Spleen (tissue), 11 donors: ENCODE measurements at regions not wholly inside any gene's neighbourhood (a gene's known extent, or its start where the extent isn't known, plus 50 kb on each side); places are given as distances from the start of the nearest gene placed in this dataset.

Source experiments
- DNase-seq: peaks from one replicate; pipeline ENCODE4 v3.0.0-alpha.2; 2020
- H3K27ac ChIP-seq, 8 donors: fragments of 200-600 bp; sonication (generic) in 7 of 8; 1 replicate in 4 of 8; 2 replicates in 4 of 8; pipeline versions ENCODE4 v1.5.0 to v1.8.0; 2016 to 2021; ENCODE audit warnings: inconsistent platforms in 4 of 8, mild to moderate bottlenecking in 4 of 8, moderate library complexity in 1 of 8
- H3K27me3 ChIP-seq, 7 donors: fragments of 200-600 bp; sonication (generic) in 6 of 7; replicated peaks in 1 of 7; 1 replicate in 4 of 7; 2 replicates in 3 of 7; pipeline versions ENCODE4 v1.5.0 to v1.8.0; 2016 to 2021; ENCODE audit warnings: inconsistent platforms in 3 of 7, mild to moderate bottlenecking in 1 of 7
- H3K36me3 ChIP-seq, 6 donors: fragments of 200-600 bp; sonication (generic) in 5 of 6; 1 replicate in 4 of 6; 2 replicates in 2 of 6; pipeline versions ENCODE4 v1.5.0 to v1.8.0; 2016 to 2021; ENCODE audit warnings: inconsistent platforms in 2 of 6
- H3K4me1 ChIP-seq, 6 donors: fragments of 200-600 bp; sonication (generic) in 5 of 6; 1 replicate in 3 of 6; 2 replicates in 3 of 6; pipeline versions ENCODE4 v1.5.0 to v1.8.0; 2016 to 2021; ENCODE audit warnings: inconsistent platforms in 3 of 6
- H3K4me3 ChIP-seq, 8 donors: fragments of 200-600 bp; sonication (generic) in 7 of 8; 1 replicate in 4 of 8; 2 replicates in 4 of 8; pipeline versions ENCODE4 v1.5.0 to v1.8.0; 2016 to 2021; ENCODE audit warnings: inconsistent platforms in 4 of 8, mild to moderate bottlenecking in 4 of 8, moderate library complexity in 2 of 8
- H3K9me3 ChIP-seq, 8 donors: fragments of 200-600 bp; sonication (generic) in 7 of 8; 1 replicate in 4 of 8; 2 replicates in 4 of 8; pipeline versions ENCODE4 v1.5.0 to v1.8.0; 2016 to 2021; ENCODE audit warnings: inconsistent platforms in 4 of 8
- POLR2A ChIP-seq, 3 donors: fragments of 450-650 bp; IDR thresholded peaks; one replicate each; pipeline ENCODE4 v1.5.1; 2017; ENCODE audit warnings: antibody characterized with exemption in 3 of 3, mild to moderate bottlenecking in 1 of 3
- POLR2AphosphoS5 ChIP-seq, 3 donors: sonication (generic); formaldehyde crosslinking; IDR thresholded peaks; one replicate each; pipeline ENCODE4 v1.5.1; 2017; ENCODE audit warnings: antibody characterized with exemption in 3 of 3
- WGBS, 5 donors: extraction: QIAGEN DNeasy Blood & Tissue Kit in 3 of 5; methylation state at CpG; one replicate each; pipeline versions ENCODE4 v1.1.5 to v1.1.7; 2013 to 2018; 5-methylcytosine and 5-hydroxymethylcytosine counted together
- intact Hi-C: fragments of 100-400 bp; cut with DNase I; formaldehyde crosslinking; loops from one replicate; pipeline ENCODE4 v1.15.0; 2023; ENCODE audit warnings: low total_unique reads
- TF ChIP-seq, protein P1 (sequence below), 11 experiments: fragments of 200-600 bp in 7 of 11; fragments of 450-650 bp in 4 of 11; sonication (generic) in 4 of 11; IDR thresholded peaks in 8 of 11; conservative IDR thresholded peaks in 3 of 11; 1 replicate in 7 of 11; 2 replicates in 4 of 11; pipeline versions ENCODE4 v1.4.0 to v1.8.0; 2016 to 2021; ENCODE audit warnings: antibody characterized with exemption in 11 of 11, inconsistent platforms in 4 of 11, mild to moderate bottlenecking in 1 of 11
- donor health status: healthy with polysubstance abuse.
- donor health status: DM: no; HTN: no; CAD: no; lungs with moderate emphysema.
- donor health status: DM: no; HTN: no; CAD: no.
- donor health status: Bipolar disorder and iron deficiency.
- donor health status: healthy.
- donor health status: DM: no; HTN: no; CAD: no.
- donor health status: DM: yes; HTN: yes; CAD: no.

DNA sequence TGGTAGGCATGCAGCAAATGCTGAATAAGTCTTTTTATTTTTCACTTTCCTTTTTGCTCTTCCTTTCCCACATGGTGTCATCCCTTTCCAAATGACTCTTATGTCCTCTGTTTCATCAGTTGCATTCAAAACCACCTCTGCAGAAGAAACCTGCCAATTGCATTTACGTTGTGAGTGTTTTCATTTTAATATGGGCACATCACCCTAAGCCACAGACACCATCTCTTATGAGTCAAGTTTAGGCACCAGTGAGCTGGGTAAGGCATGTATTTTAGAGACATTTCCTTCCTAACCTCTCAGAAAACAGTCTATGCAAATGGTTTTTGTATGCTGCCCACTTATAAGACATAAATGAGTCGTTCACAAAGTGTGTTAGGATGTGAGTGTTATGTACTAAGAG is 223.3 kb upstream of the ADAMTS9 start:
- H3K4me3 ChIP-seq = no peak overlapping the region
- no peak for TF ChIP-seq POLR2AphosphoS5 (IDR thresholded peaks at IDR 0.05)
- TF ChIP-seq, protein P1, sequence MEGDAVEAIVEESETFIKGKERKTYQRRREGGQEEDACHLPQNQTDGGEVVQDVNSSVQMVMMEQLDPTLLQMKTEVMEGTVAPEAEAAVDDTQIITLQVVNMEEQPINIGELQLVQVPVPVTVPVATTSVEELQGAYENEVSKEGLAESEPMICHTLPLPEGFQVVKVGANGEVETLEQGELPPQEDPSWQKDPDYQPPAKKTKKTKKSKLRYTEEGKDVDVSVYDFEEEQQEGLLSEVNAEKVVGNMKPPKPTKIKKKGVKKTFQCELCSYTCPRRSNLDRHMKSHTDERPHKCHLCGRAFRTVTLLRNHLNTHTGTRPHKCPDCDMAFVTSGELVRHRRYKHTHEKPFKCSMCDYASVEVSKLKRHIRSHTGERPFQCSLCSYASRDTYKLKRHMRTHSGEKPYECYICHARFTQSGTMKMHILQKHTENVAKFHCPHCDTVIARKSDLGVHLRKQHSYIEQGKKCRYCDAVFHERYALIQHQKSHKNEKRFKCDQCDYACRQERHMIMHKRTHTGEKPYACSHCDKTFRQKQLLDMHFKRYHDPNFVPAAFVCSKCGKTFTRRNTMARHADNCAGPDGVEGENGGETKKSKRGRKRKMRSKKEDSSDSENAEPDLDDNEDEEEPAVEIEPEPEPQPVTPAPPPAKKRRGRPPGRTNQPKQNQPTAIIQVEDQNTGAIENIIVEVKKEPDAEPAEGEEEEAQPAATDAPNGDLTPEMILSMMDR (IDR thresholded peaks at IDR 0.05 in 8 of 11, conservative IDR thresholded peaks at IDR 0.05 in 3 of 11) = no peak
- no peak for TF ChIP-seq POLR2A (IDR thresholded peaks at IDR 0.05)
- no peaks in the 10 kb centered on the region for H3K36me3 ChIP-seq
- peaks cover 0 to 21% (median 1%) of the 10 kb centered on the region in 6 donors for H3K4me1 ChIP-seq
- intact Hi-C loops = no loop called here
- no peak overlapping the region for H3K27ac ChIP-seq
- WGBS, 5 donors = 51 to 71% (median 61%) methylated on average over 2 of the region's 2 CpGs
- peaks cover 0 to 10% (median 2%) of the 10 kb centered on the region in 8 donors for H3K9me3 ChIP-seq
- H3K27me3 ChIP-seq = no peaks in the 10 kb centered on the region
- no peak for DNase-seq

DNA sequence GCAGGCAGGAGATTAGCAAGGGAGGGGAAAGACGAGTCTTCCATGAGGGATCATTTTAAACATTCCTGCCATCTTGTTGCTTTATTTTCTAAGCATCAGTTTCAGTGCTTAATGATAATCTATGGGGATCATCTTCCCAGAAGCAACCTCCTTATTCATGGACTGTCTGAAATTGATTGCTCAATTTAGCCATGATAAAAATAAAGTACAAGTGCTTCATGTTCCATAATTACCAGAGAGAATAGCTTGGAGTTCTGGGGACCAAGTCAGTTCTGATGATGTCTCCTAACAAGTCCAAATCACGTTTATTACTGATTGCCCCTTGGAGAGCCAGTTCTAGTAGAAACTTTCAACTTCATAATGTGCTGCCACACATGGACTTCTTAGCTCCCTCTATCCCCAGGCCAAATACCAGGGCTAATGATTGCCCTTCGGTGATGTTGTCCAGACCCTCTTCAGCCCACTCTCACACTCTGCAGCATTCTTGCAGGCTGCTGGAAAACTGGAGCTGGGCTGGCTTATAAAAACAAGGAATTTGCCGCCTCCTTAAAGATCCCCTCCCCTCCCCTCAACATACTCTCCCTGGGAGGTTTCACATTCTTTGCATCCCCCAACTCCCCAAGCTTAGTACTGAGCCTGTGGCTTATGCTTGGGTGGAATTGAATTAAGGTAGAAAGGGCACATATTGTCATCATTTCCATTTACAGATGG is 222.1 kb upstream of the ADAMTS9 start:
- 75 to 92% (median 80%) methylated on average over 4 of the region's 4 CpGs for WGBS, 5 donors
- intact Hi-C loops = no loop called here
- peaks cover 0 to 11% (median 1%) of the 10 kb centered on the region in 6 donors for H3K4me1 ChIP-seq
- no peak for DNase-seq
- TF ChIP-seq POLR2AphosphoS5 (IDR thresholded peaks at IDR 0.05) = no peak
- TF ChIP-seq POLR2A (IDR thresholded peaks at IDR 0.05) = no peak
- TF ChIP-seq, protein P1 (IDR thresholded peaks at IDR 0.05 in 8 of 11, conservative IDR thresholded peaks at IDR 0.05 in 3 of 11) = no peak
- no peaks in the 10 kb centered on the region for H3K27me3 ChIP-seq
- H3K27ac ChIP-seq = no peak overlapping the region
- H3K4me3 ChIP-seq = no peak overlapping the region
- no peaks in the 10 kb centered on the region for H3K36me3 ChIP-seq
- peaks cover 0 to 10% (median 2%) of the 10 kb centered on the region in 8 donors for H3K9me3 ChIP-seq

DNA sequence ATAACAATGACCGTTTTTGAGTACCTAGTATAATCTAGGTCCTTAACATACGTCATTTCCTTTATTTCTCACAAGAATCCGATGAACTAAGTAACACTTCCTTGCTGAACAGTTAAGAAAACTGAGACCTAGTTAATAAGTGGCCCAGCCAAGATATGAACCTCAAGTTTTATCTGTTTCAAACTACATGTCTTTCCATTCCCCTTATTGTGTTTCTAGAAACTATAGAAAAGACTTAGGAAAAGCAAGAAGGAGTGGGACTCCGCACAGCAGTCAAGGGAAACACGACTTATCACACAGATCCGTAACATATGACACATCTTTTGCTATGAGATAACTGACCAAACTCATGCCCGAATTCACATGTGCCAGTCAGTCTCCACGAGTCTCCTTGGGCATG is 221.2 kb upstream of the ADAMTS9 start:
- intact Hi-C loops = no loop called here
- Histone ChIP-seq H3K4me1 (peaks cover 0 to 11% (median 1%) of the 10 kb centered on the region in 6 donors), H3K4me3 (no peak overlapping the region), H3K27ac (peak overlapping the region in 5 of 8 donors; percentile 28 to 62 (median 54)), H3K9me3 (peaks cover 0 to 10% (median 2%) of the 10 kb centered on the region in 8 donors), H3K27me3 (no peaks in the 10 kb centered on the region), H3K36me3 (no peaks in the 10 kb centered on the region)
- 79 to 89% (median 86%) methylated on average over 8 of the region's 8 CpGs for WGBS, 5 donors
- TF ChIP-seq POLR2AphosphoS5 (IDR thresholded peaks at IDR 0.05) (no peak), POLR2A (IDR thresholded peaks at IDR 0.05) (no peak)
- TF ChIP-seq, protein P1 (IDR thresholded peaks at IDR 0.05 in 8 of 11, conservative IDR thresholded peaks at IDR 0.05 in 3 of 11) = no peak
- DNase-seq = no peak

DNA sequence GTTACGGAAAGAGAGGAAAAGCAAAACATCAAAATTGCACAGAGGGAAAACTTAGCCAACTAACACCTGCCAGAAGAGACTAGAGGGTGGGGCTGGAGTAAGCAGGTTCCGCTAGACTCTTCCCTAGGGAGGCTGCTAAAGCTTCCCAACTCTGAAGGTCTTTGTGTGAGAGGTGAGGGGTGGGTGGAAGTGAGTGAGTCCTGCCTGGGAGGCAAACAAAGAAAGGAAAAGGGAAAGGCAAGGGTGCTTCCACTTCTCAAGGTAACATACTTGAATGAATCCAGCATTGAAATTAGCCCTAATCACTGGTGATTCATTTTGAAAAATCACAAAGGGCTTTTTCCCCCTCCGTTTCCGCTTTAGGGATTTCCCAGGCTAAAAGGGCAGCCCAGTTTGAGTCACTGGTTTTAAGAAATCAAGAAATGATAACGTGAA is 220.5 kb upstream of the ADAMTS9 start:
- peaks cover 0 to 14% (median 1%) of the 10 kb centered on the region in 6 donors for H3K4me1 ChIP-seq
- no peaks in the 10 kb centered on the region for H3K36me3 ChIP-seq
- H3K27ac ChIP-seq = peak overlapping the region in 6 of 8 donors; percentile 18 to 67 (median 58)
- no peak for DNase-seq
- peaks cover 0 to 10% (median 2%) of the 10 kb centered on the region in 8 donors for H3K9me3 ChIP-seq
- no peaks in the 10 kb centered on the region for H3K27me3 ChIP-seq
- 60 to 76% (median 67%) methylated on average over 5 of the region's 5 CpGs for WGBS, 5 donors
- intact Hi-C loops = no loop called here
- no peak overlapping the region for H3K4me3 ChIP-seq
- peak in 1 of 3 donors; percentile 57 for TF ChIP-seq POLR2AphosphoS5 (IDR thresholded peaks at IDR 0.05)
- no peak for TF ChIP-seq POLR2A (IDR thresholded peaks at IDR 0.05)
- TF ChIP-seq, protein P1 (IDR thresholded peaks at IDR 0.05 in 8 of 11, conservative IDR thresholded peaks at IDR 0.05 in 3 of 11) = no peak
